ENCODE measurements at regions not wholly inside any gene's neighbourhood (a gene's known extent, or its start where the extent isn't known, plus 50 kb on each side); places are given as distances from the start of the nearest gene placed in this dataset.

DNA sequence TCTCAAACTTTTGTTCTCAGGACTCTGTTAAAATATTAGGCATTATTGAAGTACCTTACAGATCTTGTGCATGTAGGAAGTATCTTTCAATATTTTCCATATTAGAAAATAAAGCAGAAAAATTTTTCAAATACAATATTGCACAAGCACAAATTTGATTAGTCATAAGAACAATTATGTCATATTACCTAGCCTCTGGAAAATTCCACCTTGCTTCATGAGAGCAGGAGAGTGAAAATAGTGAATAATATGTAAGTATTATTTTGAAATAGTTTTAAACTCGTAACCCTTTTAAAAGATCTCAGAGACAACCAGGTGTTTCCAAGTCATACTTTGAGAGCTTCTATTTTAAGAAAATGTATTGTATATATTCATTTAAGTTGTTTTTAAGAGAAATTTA lies 1672.9 kb upstream of the ACO1 start:
- no peak for DNase-seq (ENCODE audit: low spot score in 2 of 2)
- no peak overlapping the region for H3K4me3 ChIP-seq (ENCODE audit: low read depth, poor library complexity, severe bottlenecking)
- 70 to 100% methylated on average over 1 of the region's 1 CpG for WGBS, 2 donors
- intact Hi-C loops (cut with DNase I; ENCODE audit: low total_unique reads): no loop called here
- TF ChIP-seq POLR2A (IDR thresholded peaks at IDR 0.05): no peak

DNA sequence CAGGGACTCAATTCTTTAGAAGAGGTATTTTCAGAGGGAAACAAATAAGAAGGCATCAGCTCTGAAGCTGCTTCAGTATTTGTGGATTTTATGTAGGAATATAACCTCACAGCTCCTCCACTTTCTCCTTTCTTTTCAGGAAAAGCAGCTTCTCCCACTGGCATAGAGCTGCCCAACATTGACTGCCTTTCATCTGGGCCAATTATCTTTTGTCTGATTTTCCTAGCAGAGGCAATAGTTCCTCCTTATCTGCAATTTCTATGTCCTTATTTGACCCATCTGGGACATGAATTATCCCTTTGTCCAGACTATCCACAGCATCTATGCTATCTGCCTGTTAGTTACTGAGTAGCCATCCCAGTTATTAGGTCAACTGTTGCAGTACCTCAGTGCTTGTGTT lies 1671.2 kb upstream of the ACO1 start:
- intact Hi-C loops (cut with DNase I; ENCODE audit: low total_unique reads): no loop called here
- H3K4me3 ChIP-seq (ENCODE audit: low read depth, poor library complexity, severe bottlenecking): no peak overlapping the region
- TF ChIP-seq, protein P1, sequence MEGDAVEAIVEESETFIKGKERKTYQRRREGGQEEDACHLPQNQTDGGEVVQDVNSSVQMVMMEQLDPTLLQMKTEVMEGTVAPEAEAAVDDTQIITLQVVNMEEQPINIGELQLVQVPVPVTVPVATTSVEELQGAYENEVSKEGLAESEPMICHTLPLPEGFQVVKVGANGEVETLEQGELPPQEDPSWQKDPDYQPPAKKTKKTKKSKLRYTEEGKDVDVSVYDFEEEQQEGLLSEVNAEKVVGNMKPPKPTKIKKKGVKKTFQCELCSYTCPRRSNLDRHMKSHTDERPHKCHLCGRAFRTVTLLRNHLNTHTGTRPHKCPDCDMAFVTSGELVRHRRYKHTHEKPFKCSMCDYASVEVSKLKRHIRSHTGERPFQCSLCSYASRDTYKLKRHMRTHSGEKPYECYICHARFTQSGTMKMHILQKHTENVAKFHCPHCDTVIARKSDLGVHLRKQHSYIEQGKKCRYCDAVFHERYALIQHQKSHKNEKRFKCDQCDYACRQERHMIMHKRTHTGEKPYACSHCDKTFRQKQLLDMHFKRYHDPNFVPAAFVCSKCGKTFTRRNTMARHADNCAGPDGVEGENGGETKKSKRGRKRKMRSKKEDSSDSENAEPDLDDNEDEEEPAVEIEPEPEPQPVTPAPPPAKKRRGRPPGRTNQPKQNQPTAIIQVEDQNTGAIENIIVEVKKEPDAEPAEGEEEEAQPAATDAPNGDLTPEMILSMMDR (IDR thresholded peaks at IDR 0.05): no peak
- TF ChIP-seq POLR2A (IDR thresholded peaks at IDR 0.05): no peak
- no peak for DNase-seq (ENCODE audit: low spot score in 2 of 2)

DNA sequence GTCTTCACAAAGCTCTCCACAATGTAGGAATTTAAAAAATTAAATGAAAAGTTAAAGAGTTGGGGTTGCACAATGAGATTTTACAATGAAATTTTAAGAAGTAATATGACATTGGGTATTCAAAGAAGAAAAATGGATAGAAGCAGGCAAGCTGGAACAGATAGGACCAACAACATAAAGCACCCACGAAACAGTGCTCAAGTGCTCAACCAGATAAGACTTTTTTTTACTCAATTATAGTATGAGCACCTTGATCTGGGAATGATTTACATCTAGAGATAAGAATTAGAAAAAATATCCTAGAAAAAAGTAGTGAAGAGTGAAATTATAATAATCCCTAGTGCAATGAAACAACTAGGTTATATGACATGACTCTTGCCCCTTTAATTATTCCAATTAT lies 1670.1 kb upstream of the ACO1 start:
- 41 to 42% methylated on average over 1 of the region's 1 CpG for WGBS, 2 donors
- intact Hi-C loops (cut with DNase I; ENCODE audit: low total_unique reads): no loop called here
- TF ChIP-seq POLR2A (IDR thresholded peaks at IDR 0.05): no peak
- TF ChIP-seq, protein P1 (IDR thresholded peaks at IDR 0.05): no peak

DNA sequence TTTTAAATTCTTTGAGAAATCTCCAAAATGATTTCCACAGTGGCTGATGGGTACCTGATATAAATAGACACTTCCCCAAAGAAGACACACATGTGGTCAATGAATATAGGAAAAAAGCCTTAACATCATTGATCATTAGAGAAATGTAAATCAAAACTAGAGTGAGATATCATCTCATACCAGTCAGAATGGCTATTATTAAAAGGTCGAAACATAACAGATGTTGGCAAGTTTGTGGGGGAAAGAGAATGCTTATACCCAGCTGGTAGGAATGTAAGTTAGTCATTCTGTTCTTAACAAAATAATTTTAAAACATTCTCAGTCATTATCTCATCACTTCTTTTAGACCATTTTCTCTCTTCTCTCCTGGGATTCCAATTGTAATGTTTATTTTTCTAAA lies 1666.0 kb upstream of the ACO1 start:
- TF ChIP-seq, protein P1 (IDR thresholded peaks at IDR 0.05): no peak
- TF ChIP-seq POLR2A (IDR thresholded peaks at IDR 0.05): no peak
- WGBS, 2 donors: 86 to 88% methylated on average over 1 of the region's 1 CpG
- no peak for DNase-seq (ENCODE audit: low spot score in 2 of 2)
- H3K4me3 ChIP-seq (ENCODE audit: low read depth, poor library complexity, severe bottlenecking): no peak overlapping the region
- intact Hi-C loops (cut with DNase I; ENCODE audit: low total_unique reads): no loop called here

More for the DNA sequence above, 1670.1 kb upstream of the ACO1 start:
- H3K4me3 ChIP-seq (ENCODE audit: low read depth, poor library complexity, severe bottlenecking): no peak overlapping the region
- no peak for DNase-seq (ENCODE audit: low spot score in 2 of 2)

DNA sequence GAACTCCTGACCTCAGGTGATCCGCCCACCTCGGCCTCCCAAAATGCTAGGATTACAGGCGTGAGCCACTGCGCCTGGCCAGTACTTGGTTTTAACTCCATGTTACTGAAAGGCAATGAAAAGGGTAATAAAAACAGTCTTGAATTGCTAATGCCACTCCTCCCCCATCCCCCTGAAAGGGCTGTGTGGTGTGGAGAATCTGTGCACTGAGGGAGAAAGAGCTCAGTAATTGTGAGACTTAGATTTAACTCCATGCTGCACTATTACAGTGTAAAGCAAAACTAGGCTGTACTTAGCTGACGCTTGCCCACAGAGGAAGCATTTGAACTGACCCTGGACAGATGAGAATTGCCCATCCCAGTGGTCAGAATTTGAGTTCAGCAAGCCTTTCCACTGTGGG lies 1662.4 kb upstream of the ACO1 start:
- WGBS, 2 donors: 81 to 87% methylated on average over 5 of the region's 5 CpGs
- intact Hi-C loops (cut with DNase I; ENCODE audit: low total_unique reads): no loop called here
- DNase-seq (ENCODE audit: low spot score in 2 of 2): no peak
- TF ChIP-seq POLR2A (IDR thresholded peaks at IDR 0.05): no peak
- TF ChIP-seq, protein P1 (IDR thresholded peaks at IDR 0.05): no peak
- H3K4me3 ChIP-seq (ENCODE audit: low read depth, poor library complexity, severe bottlenecking): no peak overlapping the region

DNA sequence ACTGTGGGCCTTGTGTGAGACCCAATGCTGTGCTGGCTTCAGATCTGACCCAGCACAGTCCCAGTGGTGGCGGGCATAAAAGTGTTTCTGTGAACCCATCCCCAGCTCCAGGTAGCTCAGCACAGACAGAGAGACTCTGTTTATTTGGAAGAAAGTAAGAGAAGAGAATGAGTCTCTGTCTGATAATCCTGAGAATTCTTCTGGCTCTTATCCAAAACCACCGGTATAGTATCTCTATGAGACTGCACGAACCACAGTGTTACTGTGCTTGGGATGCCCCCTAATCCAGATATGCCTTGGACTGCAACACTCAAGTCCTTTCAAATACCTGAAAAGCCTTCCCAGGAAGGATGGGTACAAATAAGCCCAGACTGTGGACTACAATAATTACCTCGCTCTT lies 1660.8 kb upstream of the ACO1 start:
- H3K4me3 ChIP-seq (ENCODE audit: low read depth, poor library complexity, severe bottlenecking): no peak overlapping the region
- DNase-seq (ENCODE audit: low spot score in 2 of 2): no peak
- TF ChIP-seq, protein P1 (IDR thresholded peaks at IDR 0.05): no peak
- no peak for TF ChIP-seq POLR2A (IDR thresholded peaks at IDR 0.05)
- intact Hi-C loops (cut with DNase I; ENCODE audit: low total_unique reads): no loop called here
- WGBS, 2 donors: 72 to 74% methylated on average over 4 of the region's 4 CpGs

Data from lower leg skin (tissue), 4 donors.